Left lung (tissue), 4 donors: ENCODE measurements at regions not wholly inside any gene's neighbourhood (a gene's known extent, or its start where the extent isn't known, plus 50 kb on each side); places are given as distances from the start of the nearest gene placed in this dataset.
"Not testable (repeated sequence)": the region's sequence is repeated elsewhere in the genome, so short reads cannot be mapped to it uniquely, and the experiment has no call there.

Source experiments
- ATAC-seq: fragments of 200-7000 bp; cut with Tn5 transposase; one replicate; pipeline ENCODE4 v1.9.1; 2020; ENCODE audit warnings: moderate library complexity
- DNase-seq, 4 donors: peaks; one replicate each; pipeline ENCODE4 v3.0.0-alpha.2; 2013 to 2020
- H3K27ac ChIP-seq, 2 donors: fragments of 200-600 bp; sonication (generic) in 1 of 2; one replicate each; pipeline versions ENCODE4 v1.5.0 to v1.8.0; 2020 to 2021
- H3K27me3 ChIP-seq, 2 donors: fragments of 200-600 bp; sonication (generic) in 1 of 2; one replicate each; pipeline versions ENCODE4 v1.5.0 to v1.8.0; 2020 to 2021
- H3K36me3 ChIP-seq, 2 donors: fragments of 200-600 bp; sonication (generic) in 1 of 2; one replicate each; pipeline versions ENCODE4 v1.5.0 to v1.8.0; 2020 to 2021
- H3K4me1 ChIP-seq, 2 donors: fragments of 200-600 bp; one replicate each; pipeline ENCODE4 v1.8.0; 2021
- H3K4me3 ChIP-seq, 2 donors: fragments of 200-600 bp; sonication (generic) in 1 of 2; one replicate each; pipeline versions ENCODE4 v1.5.0 to v1.8.0; 2020 to 2021; ENCODE audit warnings: mild to moderate bottlenecking in 1 of 2
- H3K9me3 ChIP-seq, 2 donors: fragments of 200-600 bp; sonication (generic) in 1 of 2; one replicate each; pipeline versions ENCODE4 v1.5.0 to v1.8.0; 2020 to 2021
- intact Hi-C, 2 donors: fragments of 100-400 bp; cut with DNase I; formaldehyde crosslinking; loops; one replicate each; pipeline versions ENCODE4 v1.11.2 to v1.14.2; 2022
- TF ChIP-seq, protein P1 (sequence below), 2 donors: fragments of 200-600 bp; sonication (generic) in 1 of 2; IDR thresholded peaks; one replicate each; pipeline versions ENCODE4 v1.5.0 to v1.8.0; 2021; ENCODE audit warnings: antibody characterized with exemption in 2 of 2
- donor health status: DM: no; HTN: yes; CAD: no.
- donor health status: DM: no; HTN: no; CAD: no.

- Histone ChIP-seq H3K4me3 (no peak overlapping the region), H3K27ac (no peak overlapping the region), H3K9me3 (no peaks in the 10 kb centered on the region), H3K27me3 (no peaks in the 10 kb centered on the region), H3K4me1 (peaks cover 0 to 6% of the 10 kb centered on the region in 2 donors), H3K36me3 (no peaks in the 10 kb centered on the region)
- TF ChIP-seq, protein P1, sequence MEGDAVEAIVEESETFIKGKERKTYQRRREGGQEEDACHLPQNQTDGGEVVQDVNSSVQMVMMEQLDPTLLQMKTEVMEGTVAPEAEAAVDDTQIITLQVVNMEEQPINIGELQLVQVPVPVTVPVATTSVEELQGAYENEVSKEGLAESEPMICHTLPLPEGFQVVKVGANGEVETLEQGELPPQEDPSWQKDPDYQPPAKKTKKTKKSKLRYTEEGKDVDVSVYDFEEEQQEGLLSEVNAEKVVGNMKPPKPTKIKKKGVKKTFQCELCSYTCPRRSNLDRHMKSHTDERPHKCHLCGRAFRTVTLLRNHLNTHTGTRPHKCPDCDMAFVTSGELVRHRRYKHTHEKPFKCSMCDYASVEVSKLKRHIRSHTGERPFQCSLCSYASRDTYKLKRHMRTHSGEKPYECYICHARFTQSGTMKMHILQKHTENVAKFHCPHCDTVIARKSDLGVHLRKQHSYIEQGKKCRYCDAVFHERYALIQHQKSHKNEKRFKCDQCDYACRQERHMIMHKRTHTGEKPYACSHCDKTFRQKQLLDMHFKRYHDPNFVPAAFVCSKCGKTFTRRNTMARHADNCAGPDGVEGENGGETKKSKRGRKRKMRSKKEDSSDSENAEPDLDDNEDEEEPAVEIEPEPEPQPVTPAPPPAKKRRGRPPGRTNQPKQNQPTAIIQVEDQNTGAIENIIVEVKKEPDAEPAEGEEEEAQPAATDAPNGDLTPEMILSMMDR (IDR thresholded peaks at IDR 0.05), result no peak
- ATAC-seq (no peak), DNase-seq (no peak)
- intact Hi-C loops, result no loop called here
Measured at GRCh38 chr22:25496396-25497064, 67.9 kb upstream of the GRK3 start.

- ATAC-seq (no peak), DNase-seq (no peak)
- TF ChIP-seq, protein P1 (IDR thresholded peaks at IDR 0.05), result no peak
Measured at GRCh38 chr22:25497181-25497641, 67.3 kb upstream of the GRK3 start.

GRCh38 chr22:25497716-25498115 is 66.8 kb upstream of the GRK3 start:
- TF ChIP-seq, protein P1 (IDR thresholded peaks at IDR 0.05), result no peak
- Histone ChIP-seq H3K27ac (no peak overlapping the region), H3K4me1 (peaks cover 0 to 6% of the 10 kb centered on the region in 2 donors), H3K27me3 (no peaks in the 10 kb centered on the region), H3K36me3 (no peaks in the 10 kb centered on the region), H3K4me3 (no peak overlapping the region), H3K9me3 (no peaks in the 10 kb centered on the region)
- no peak for DNase-seq
- intact Hi-C loops, result no loop called here
- no peak for ATAC-seq

More at GRCh38 chr22:25497181-25497641, 67.3 kb upstream of the GRK3 start:
- no peak overlapping the region for H3K4me3 ChIP-seq
- H3K27ac ChIP-seq, result no peak overlapping the region
- intact Hi-C loops, result no loop called here
- H3K27me3 ChIP-seq, result no peaks in the 10 kb centered on the region
- no peaks in the 10 kb centered on the region for H3K36me3 ChIP-seq
- H3K4me1 ChIP-seq, result peaks cover 0 to 6% of the 10 kb centered on the region in 2 donors
- H3K9me3 ChIP-seq, result no peaks in the 10 kb centered on the region

DNA sequence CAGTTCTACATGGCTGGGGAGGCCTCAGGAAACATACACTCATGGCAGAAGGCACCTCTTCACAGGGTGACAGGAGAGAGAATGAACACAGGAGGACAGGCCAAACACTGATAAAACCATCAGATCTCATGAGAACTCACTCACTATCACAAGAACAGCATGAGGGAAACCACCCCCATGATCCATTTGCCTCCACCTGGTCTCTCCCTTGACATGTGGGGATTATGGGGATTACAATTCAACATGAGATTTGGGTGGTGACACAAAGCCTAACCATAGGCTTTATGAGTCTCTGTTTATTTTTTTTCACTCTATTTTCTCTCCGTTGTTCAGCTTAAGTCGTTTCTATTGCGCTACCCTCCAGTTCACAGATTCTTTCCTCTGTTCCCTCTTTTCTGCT is 63.8 kb upstream of the GRK3 start:
- H3K36me3 ChIP-seq, intact Hi-C loops, H3K4me3 ChIP-seq, H3K27ac ChIP-seq, DNase-seq, H3K4me1 ChIP-seq, H3K9me3 ChIP-seq, ATAC-seq, H3K27me3 ChIP-seq: not testable (repeated sequence)

GRCh38 chr22:25504017-25504416 is 60.5 kb upstream of the GRK3 start:
- H3K27ac ChIP-seq, intact Hi-C loops: not testable (repeated sequence)

GRCh38 chr22:25508161-25508560 is 56.3 kb upstream of the GRK3 start:
- DNase-seq (no peak), ATAC-seq (no peak)
- no peak overlapping the region for H3K27ac ChIP-seq
- H3K36me3 ChIP-seq, result peaks cover 0 to 16% of the 10 kb centered on the region in 2 donors
- no peak overlapping the region for H3K4me3 ChIP-seq
- H3K9me3 ChIP-seq, result no peaks in the 10 kb centered on the region
- intact Hi-C loops, result no loop called here
- no peaks in the 10 kb centered on the region for H3K4me1 ChIP-seq
- TF ChIP-seq, protein P1 (IDR thresholded peaks at IDR 0.05), result no peak
- H3K27me3 ChIP-seq, result no peaks in the 10 kb centered on the region

More at GRCh38 chr22:25504017-25504416, 60.5 kb upstream of the GRK3 start:
- H3K27me3 ChIP-seq, H3K4me3 ChIP-seq, H3K9me3 ChIP-seq, H3K4me1 ChIP-seq, DNase-seq, H3K36me3 ChIP-seq, ATAC-seq: not testable (repeated sequence)
